HFFc6 (cell line): ENCODE measurements at regions not wholly inside any gene's neighbourhood (a gene's known extent, or its start where the extent isn't known, plus 50 kb on each side); places are given as distances from the start of the nearest gene placed in this dataset.

Experiments used
- DNase-seq: peaks from one replicate; pipeline ENCODE4 v3.0.0-alpha.2; 2018
- H3K27ac Mint-ChIP-seq: 2 replicates; pipeline ENCODE4 v1.8.0; 2020; ENCODE audit warnings: mild to moderate bottlenecking, mixed read lengths
- H3K27me3 Mint-ChIP-seq: 2 replicates; pipeline ENCODE4 v1.8.0; 2021; ENCODE audit warnings: mild to moderate bottlenecking, moderate library complexity, mixed read lengths; ENCODE audit not compliant: insufficient read depth
- H3K36me3 Mint-ChIP-seq: 2 replicates; pipeline ENCODE4 v1.8.0; 2021; ENCODE audit warnings: low read depth, mixed read lengths
- H3K4me1 Mint-ChIP-seq: 2 replicates; pipeline ENCODE4 v1.8.0; 2020; ENCODE audit warnings: low read depth, mixed read lengths
- H3K4me3 Mint-ChIP-seq: 2 replicates; pipeline ENCODE4 v1.8.0; 2020; ENCODE audit warnings: mild to moderate bottlenecking, moderate library complexity, mixed read lengths
- H3K9me3 Mint-ChIP-seq: 2 replicates; pipeline ENCODE4 v1.8.0; 2020; ENCODE audit warnings: mild to moderate bottlenecking, mixed read lengths
- TF ChIP-seq, protein P1 (sequence below): fragments of 200-600 bp; sonication (generic); IDR thresholded peaks from 2 replicates; pipeline ENCODE4 v1.5.0; 2021; ENCODE audit warnings: antibody characterized with exemption, mild to moderate bottlenecking

DNA sequence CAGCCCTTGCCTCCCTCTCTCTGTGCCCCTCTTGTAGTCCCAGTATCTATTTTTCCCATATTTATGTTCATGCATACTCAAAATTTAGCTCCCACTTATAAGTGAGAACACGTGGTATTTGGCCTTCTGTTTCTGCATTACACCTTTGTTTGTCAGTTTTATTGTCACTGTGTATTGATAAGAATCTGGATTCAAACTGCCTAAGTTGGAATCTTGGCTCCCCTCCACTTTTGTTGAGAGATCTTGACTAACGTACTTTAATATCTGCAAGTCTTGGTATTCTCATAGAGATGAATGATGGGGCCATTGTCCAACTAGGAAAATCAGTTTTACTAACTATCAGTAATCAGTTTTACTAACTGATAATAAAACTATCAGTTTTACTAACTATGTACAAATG, 87.8 kb upstream of the PRMT6 start:
- no peaks in the 10 kb centered on the region for H3K36me3 Mint-ChIP-seq
- no peaks in the 10 kb centered on the region for H3K9me3 Mint-ChIP-seq
- TF ChIP-seq, protein P1, sequence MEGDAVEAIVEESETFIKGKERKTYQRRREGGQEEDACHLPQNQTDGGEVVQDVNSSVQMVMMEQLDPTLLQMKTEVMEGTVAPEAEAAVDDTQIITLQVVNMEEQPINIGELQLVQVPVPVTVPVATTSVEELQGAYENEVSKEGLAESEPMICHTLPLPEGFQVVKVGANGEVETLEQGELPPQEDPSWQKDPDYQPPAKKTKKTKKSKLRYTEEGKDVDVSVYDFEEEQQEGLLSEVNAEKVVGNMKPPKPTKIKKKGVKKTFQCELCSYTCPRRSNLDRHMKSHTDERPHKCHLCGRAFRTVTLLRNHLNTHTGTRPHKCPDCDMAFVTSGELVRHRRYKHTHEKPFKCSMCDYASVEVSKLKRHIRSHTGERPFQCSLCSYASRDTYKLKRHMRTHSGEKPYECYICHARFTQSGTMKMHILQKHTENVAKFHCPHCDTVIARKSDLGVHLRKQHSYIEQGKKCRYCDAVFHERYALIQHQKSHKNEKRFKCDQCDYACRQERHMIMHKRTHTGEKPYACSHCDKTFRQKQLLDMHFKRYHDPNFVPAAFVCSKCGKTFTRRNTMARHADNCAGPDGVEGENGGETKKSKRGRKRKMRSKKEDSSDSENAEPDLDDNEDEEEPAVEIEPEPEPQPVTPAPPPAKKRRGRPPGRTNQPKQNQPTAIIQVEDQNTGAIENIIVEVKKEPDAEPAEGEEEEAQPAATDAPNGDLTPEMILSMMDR: no peak
- no peaks in the 10 kb centered on the region for H3K27me3 Mint-ChIP-seq
- no peak overlapping the region for H3K27ac Mint-ChIP-seq
- no peak for DNase-seq
- H3K4me1 Mint-ChIP-seq: no peaks in the 10 kb centered on the region
- no peak overlapping the region for H3K4me3 Mint-ChIP-seq

DNA sequence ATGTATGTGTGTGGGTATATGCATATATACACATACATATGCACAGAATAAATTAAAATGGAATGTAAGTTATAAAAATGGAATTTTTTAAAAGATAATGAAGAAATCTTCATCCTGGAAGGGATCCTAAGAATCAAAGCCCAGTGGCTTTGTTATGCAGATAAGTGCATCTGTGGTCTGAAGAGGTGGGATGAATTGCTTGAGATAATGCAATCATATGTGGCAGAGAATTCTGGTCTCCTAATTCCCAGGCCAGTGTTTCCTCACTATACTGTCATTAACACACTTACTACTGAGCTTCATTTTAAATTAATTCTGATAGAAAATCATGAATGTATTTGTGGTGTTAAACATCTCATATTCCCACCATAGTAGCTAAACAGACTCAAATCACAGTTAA, 86.7 kb upstream of the PRMT6 start:
- no peaks in the 10 kb centered on the region for H3K9me3 Mint-ChIP-seq
- H3K4me3 Mint-ChIP-seq: no peak overlapping the region
- DNase-seq: no peak

DNA sequence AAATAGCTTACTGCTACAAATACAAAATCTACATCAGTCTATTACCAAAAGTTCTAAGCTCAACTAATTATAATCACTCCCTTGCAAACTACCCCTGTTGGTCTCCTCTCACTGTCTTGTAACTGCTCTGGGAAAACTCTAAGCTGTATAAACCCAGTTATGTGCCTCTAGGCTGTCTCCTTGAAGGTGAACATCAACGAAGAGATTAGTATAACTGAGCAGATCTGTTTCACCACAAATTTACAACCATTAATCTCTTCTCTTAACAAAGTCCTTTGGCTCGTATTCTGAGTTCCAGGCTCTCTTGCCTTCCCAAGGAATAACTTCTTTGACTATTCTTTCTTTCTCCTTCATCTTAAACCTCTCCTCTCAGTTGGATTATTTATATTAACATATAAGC, 84.4 kb upstream of the PRMT6 start:
- Mint-ChIP-seq H3K27ac (no peak overlapping the region), H3K27me3 (peaks cover 2% of the 10 kb centered on the region; the same call in 1 of the 2 replicates), H3K4me3 (no peak overlapping the region), H3K9me3 (no peaks in the 10 kb centered on the region), H3K4me1 (no peaks in the 10 kb centered on the region), H3K36me3 (no peaks in the 10 kb centered on the region)
- no peak for DNase-seq
- TF ChIP-seq, protein P1: no peak

More for the DNA sequence above, 86.7 kb upstream of the PRMT6 start:
- no peaks in the 10 kb centered on the region for H3K36me3 Mint-ChIP-seq
- TF ChIP-seq, protein P1: no peak
- H3K27ac Mint-ChIP-seq: no peak overlapping the region
- H3K4me1 Mint-ChIP-seq: no peaks in the 10 kb centered on the region
- H3K27me3 Mint-ChIP-seq: peaks cover 2% of the 10 kb centered on the region; the same call in 1 of the 2 replicates

DNA sequence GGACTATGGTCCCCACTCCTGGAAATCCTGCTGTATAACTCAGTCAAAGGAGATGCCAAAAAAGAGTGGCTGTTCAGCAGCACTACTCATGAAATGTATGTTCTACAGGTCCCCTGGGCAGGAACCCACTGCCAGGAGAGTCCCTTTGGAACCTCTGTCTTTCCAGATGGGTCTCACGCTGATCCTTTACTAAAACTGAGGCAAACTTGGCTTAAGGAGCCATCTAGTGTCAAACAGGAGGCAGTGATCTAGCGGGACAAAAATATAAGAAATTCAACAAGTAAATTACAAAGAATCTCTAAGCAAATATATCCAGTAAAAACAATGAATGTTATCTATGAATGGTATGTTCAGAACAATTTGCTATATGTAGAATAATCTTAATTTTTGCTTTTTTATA, 80.5 kb upstream of the PRMT6 start:
- no peak overlapping the region for H3K27ac Mint-ChIP-seq
- no peak overlapping the region for H3K4me3 Mint-ChIP-seq
- H3K9me3 Mint-ChIP-seq: no peaks in the 10 kb centered on the region
- no peak for DNase-seq
- no peaks in the 10 kb centered on the region for H3K36me3 Mint-ChIP-seq
- H3K27me3 Mint-ChIP-seq: peaks cover 2% of the 10 kb centered on the region; the same call in 1 of the 2 replicates
- H3K4me1 Mint-ChIP-seq: no peaks in the 10 kb centered on the region
- TF ChIP-seq, protein P1: peak; percentile 55

DNA sequence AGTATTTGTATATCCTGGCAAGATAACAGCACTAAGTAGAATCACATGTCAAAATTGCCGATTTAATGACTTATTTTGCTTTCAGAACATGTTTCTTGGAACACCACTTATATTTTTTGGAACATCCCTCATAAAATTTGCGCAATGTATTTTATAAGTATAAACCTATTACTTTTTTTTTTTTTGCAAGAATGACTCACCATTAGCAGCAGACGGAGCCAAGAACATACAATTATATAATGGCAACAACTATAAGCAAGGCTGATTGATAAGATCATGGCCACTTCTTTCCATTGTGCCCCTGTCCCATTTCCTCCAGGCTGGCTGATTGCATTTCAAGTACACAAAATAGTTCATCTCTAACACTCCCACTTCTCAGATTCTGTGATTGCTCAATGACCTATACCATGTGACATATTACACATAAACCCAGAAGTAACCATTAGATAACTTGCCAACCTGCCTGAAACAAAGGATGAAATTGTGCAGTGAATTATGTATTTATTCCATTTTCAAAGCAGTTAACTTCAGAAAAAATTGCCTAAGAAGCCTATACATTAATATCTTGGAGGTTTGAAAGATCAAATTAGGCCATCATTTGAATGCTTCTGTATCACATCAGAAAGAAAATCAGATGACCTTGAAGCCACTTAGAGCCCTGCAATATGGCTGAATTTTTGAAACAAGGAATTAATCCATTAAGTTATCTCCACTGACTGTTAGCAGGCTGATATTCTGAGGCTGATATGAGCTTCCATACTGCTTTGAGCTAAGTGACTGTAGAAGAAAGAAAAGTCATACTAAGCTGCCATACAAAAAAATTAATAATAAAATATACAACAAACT, 77.8 kb upstream of the PRMT6 start:
- H3K27me3 Mint-ChIP-seq: peaks cover 2% of the 10 kb centered on the region; the same call in 1 of the 2 replicates
- H3K27ac Mint-ChIP-seq: no peak overlapping the region
- TF ChIP-seq, protein P1: no peak
- no peaks in the 10 kb centered on the region for H3K9me3 Mint-ChIP-seq
- no peaks in the 10 kb centered on the region for H3K4me1 Mint-ChIP-seq
- no peak for DNase-seq
- H3K36me3 Mint-ChIP-seq: no peaks in the 10 kb centered on the region
- H3K4me3 Mint-ChIP-seq: no peak overlapping the region
